HUES64 (cell line): ENCODE measurements at regions not wholly inside any gene's neighbourhood (a gene's known extent, or its start where the extent isn't known, plus 50 kb on each side); places are given as distances from the start of the nearest gene placed in this dataset.
"Not testable (repeated sequence)": the region's sequence is repeated elsewhere in the genome, so short reads cannot be mapped to it uniquely, and the experiment has no call there.

ENCODE experiments used
- H3K27ac ChIP-seq: 2 replicates; pipeline ENCODE4 v1.7.0; 2013; ENCODE audit warnings: low read depth, low read length, inconsistent platforms
- H3K27me3 ChIP-seq: 2 replicates; pipeline ENCODE4 v1.6.1; 2013; ENCODE audit warnings: mild to moderate bottlenecking, low read length; ENCODE audit not compliant: insufficient read depth
- H3K36me3 ChIP-seq: 2 replicates; pipeline ENCODE4 v1.6.1; 2013; ENCODE audit warnings: mild to moderate bottlenecking, low read length; ENCODE audit not compliant: insufficient read depth
- H3K4me1 ChIP-seq: 2 replicates; pipeline ENCODE4 v1.6.1; 2013; ENCODE audit warnings: mild to moderate bottlenecking, low read length, moderate library complexity; ENCODE audit not compliant: insufficient read depth
- H3K4me3 ChIP-seq: 2 replicates; pipeline ENCODE4 v1.5.1; 2013; ENCODE audit warnings: mild to moderate bottlenecking, low read length, moderate library complexity
- H3K9ac ChIP-seq: 2 replicates; pipeline ENCODE4 v1.6.1; 2013; ENCODE audit warnings: mild to moderate bottlenecking, low read depth, low read length
- H3K9me3 ChIP-seq: 2 replicates; pipeline ENCODE4 v1.6.1; 2013; ENCODE audit warnings: low read depth, low read length; ENCODE audit not compliant: insufficient read depth
- WGBS: fragments of 150-250, 120-280 bp; methylation state at CpG from one replicate; pipeline ENCODE4 v1.1.7; 2013; ENCODE audit warnings: missing lambda C conversion rate; 5-methylcytosine and 5-hydroxymethylcytosine counted together

DNA sequence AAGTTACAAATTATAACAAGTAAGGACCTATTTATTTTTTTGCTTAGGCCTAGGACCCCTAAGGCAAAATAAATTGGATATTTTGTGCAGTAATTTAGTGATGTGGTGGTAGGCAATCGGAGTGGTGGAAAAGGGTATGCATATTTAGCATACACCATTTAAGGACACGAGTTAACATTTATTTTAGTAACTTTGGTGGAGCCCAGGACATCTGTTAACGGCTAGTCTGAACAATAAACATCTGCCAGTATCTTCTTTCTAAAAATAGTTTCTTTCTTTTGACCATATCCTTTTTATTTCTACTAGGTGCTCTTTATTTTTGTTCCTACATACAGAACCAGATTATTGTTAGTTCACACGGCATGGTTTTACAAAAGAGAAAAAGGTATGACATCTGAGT, 326.3 kb downstream of the CHL1 start:
- H3K9me3 ChIP-seq, result peaks cover 47% of the 10 kb centered on the region
- H3K4me3 ChIP-seq, result no peak overlapping the region
- WGBS, result 56% methylated on average over 4 of the region's 4 CpGs
- H3K4me1 ChIP-seq, result no peaks in the 10 kb centered on the region
- H3K27ac ChIP-seq, result no peak overlapping the region
- no peak overlapping the region for H3K9ac ChIP-seq
- no peaks in the 10 kb centered on the region for H3K36me3 ChIP-seq
- H3K27me3 ChIP-seq, result no peaks in the 10 kb centered on the region

DNA sequence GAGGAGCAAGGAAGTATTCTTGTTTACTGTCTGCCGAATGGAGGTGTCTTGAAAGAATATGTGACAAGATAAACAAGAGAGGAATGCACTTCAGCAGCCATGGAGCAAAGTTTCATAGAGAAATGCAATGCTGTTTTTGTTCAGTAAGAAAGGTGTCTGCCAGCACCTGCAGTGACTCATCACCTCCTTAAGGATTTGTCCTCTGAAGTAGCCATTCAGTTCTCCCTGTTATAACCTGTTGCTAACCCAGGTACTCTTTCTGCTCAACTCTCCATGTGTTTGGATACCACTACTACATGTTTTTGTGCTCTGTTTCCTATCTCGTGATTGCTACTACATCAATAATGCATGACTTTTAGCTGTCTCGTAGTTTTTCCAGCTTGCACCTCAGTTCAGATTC, 328.9 kb downstream of the CHL1 start:
- Histone ChIP-seq H3K27me3 (no peaks in the 10 kb centered on the region), H3K4me3 (no peak overlapping the region), H3K4me1 (no peaks in the 10 kb centered on the region), H3K9me3 (peaks cover 45% of the 10 kb centered on the region), H3K27ac (no peak overlapping the region), H3K9ac (no peak overlapping the region), H3K36me3 (no peaks in the 10 kb centered on the region)
- 81% methylated on average over 3 of the region's 3 CpGs for WGBS

GRCh38 chr3:535566-536416, 339.2 kb downstream of the CHL1 start:
- Histone ChIP-seq H3K9me3 (peaks cover 84% of the 10 kb centered on the region), H3K36me3 (no peaks in the 10 kb centered on the region), H3K27me3 (no peaks in the 10 kb centered on the region), H3K4me3 (no peak overlapping the region), H3K9ac (no peak overlapping the region), H3K4me1 (no peaks in the 10 kb centered on the region), H3K27ac (no peak overlapping the region)
- 91% methylated on average over 51 of the region's 51 CpGs for WGBS

DNA sequence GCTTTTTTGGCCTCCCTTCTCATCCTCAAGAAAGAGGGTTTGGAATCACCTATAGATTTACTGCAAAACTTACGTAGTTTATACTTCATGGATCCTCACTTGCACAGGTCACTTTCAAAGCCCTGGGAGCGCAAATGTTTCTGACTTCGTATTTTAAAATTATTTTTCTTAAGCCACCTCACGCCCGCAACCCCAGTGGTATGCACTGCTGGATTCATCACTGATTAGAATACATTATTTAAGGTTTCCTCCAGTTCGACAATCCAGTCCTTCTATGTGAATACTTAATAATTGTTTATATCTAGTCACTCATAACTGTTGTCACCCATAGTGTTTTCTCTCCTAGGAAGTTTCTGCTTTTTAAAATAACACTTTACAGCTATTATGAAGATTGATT, 339.9 kb downstream of the CHL1 start:
- Histone ChIP-seq H3K27me3 (no peaks in the 10 kb centered on the region), H3K9me3 (peaks cover 84% of the 10 kb centered on the region), H3K9ac (no peak overlapping the region), H3K4me3 (no peak overlapping the region), H3K36me3 (no peaks in the 10 kb centered on the region), H3K27ac (no peak overlapping the region), H3K4me1 (no peaks in the 10 kb centered on the region)
- WGBS, result 95% methylated on average over 5 of the region's 6 CpGs

DNA sequence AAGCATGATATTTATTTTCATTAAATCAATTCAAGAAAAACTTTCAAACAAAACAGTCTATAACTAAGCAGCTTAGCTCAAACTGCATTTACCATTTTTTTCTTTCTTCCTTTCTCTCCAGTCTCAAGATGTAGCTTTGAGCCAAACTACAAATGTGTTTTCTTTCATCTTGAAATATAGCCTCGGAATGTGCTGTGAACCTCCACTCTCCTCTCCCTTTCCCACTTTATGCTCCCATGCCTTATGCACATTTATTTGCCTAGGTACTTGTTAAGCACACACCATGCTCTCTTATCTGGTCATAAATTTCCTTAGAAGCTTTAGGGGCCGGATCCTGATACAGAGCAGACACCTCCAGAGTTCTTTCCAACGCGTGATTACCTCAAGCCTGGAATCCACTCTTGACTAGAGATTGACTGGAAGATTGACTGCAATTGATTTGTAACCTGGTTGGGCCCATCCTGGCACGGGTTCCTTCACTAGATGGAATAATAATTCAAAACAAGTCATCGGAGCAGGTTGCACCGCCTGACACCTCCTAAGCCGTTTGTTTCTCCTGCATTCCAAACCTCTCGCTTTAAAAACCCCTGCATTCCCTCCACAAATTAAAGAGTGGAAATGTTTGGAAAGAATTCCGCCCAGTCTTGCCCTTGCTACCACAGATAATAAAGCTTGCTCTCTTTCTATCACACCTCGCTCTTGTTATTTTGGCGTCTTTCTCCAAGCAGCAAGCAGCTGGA, 344.7 kb downstream of the CHL1 start:
- no peak overlapping the region for H3K4me3 ChIP-seq
- H3K27me3 ChIP-seq, result no peaks in the 10 kb centered on the region
- no peaks in the 10 kb centered on the region for H3K4me1 ChIP-seq
- 84% methylated on average over 12 of the region's 12 CpGs for WGBS
- H3K9ac ChIP-seq, result no peak overlapping the region
- peaks cover 58% of the 10 kb centered on the region for H3K9me3 ChIP-seq
- no peaks in the 10 kb centered on the region for H3K36me3 ChIP-seq
- no peak overlapping the region for H3K27ac ChIP-seq

DNA sequence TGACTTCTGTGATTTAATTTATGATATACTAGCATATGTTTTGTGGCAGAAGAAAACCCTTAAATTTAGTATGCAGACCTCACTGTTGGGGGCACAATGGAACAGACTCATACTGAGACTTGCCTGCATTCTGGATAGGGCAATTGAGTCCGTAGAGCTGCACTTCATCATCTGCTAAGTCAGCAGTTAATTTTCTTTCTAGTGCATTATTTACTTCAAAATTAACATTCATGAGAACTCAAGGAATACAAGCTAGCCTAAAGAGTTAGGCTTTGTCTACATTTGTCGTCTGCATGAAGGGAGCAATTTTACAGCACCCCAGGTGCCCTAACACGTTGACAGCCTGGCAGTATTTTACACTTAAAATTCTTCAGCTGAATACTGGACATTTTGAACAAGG, 345.5 kb downstream of the CHL1 start:
- Histone ChIP-seq H3K9me3 (peaks cover 55% of the 10 kb centered on the region), H3K4me1 (no peaks in the 10 kb centered on the region), H3K36me3 (no peaks in the 10 kb centered on the region), H3K4me3 (no peak overlapping the region), H3K9ac (no peak overlapping the region), H3K27ac (no peak overlapping the region), H3K27me3 (no peaks in the 10 kb centered on the region)
- 57% methylated on average over 3 of the region's 3 CpGs for WGBS

DNA sequence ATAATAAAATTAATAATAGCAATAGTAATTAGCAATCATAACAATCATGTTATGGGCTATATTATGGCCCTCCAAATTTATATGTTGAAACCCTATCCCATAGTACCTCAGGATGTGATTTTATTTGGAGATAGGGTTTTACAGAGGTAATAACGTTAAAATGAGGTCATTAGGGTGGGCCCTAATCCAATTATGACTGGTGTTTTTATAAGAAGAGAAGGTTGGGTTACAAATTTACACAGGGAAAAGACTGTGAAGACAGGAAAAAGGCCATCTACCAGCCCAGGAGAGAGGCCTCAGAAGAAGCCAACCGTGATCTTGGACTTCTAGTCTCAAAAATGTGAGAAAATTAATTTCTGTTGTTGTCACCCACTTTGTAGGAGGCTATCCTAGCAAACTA, 353.1 kb downstream of the CHL1 start:
- Histone ChIP-seq H3K4me3 (no peak overlapping the region), H3K9me3 (peaks cover 40% of the 10 kb centered on the region; the same call in 1 of the 2 replicates), H3K4me1 (no peaks in the 10 kb centered on the region), H3K9ac (no peak overlapping the region), H3K36me3 (no peaks in the 10 kb centered on the region), H3K27ac (no peak overlapping the region), H3K27me3 (no peaks in the 10 kb centered on the region)
- WGBS, result 34% methylated on average over 2 of the region's 2 CpGs

DNA sequence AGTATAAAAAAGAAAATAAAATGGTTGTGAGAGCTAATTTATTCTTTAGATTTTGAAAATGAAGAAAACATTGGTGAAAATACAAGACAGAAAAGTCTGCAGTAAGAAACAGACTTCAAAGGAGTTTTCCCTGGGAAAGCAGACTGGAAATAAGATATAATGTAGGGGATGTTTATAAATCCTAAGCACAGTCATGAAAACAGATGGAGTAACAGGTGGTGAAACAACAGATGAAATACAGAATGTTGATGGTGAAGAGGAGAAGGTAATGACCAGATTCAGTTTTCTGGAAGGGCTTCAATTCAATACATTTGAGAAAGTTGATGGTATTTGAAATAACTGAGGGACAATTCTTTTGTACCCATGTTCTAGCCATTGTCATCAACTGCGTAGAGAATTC, 353.9 kb downstream of the CHL1 start:
- peaks cover 43% of the 10 kb centered on the region; the same call in 1 of the 2 replicates for H3K9me3 ChIP-seq
- no peaks in the 10 kb centered on the region for H3K27me3 ChIP-seq
- 88% methylated on average over 1 of the region's 1 CpG for WGBS
- no peak overlapping the region for H3K9ac ChIP-seq
- H3K4me1 ChIP-seq, result no peaks in the 10 kb centered on the region
- H3K27ac ChIP-seq, result no peak overlapping the region
- H3K36me3 ChIP-seq, result no peaks in the 10 kb centered on the region
- H3K4me3 ChIP-seq, result no peak overlapping the region

DNA sequence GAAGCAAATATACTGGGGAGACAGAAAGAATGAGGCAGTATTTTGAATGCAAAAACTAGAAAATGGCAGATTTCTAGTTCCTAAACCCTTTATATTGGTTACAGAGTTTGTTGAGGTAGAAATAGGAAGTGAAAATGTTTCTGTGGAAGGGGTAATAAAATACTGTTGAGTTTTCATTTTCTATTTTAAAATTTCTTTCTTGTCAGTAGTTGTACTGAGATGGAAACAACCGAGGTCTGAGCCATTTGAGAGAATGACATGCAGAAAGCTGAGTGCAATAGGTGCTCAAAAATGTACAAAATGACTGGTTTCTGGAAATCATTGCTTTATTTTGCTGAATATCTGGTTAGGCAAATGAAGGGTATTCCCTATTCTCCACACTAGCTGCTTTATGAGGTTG, 361.4 kb downstream of the CHL1 start:
- Histone ChIP-seq H3K36me3 (no peaks in the 10 kb centered on the region), H3K27ac (no peak overlapping the region), H3K27me3 (no peaks in the 10 kb centered on the region), H3K4me1 (no peaks in the 10 kb centered on the region), H3K9me3 (peaks cover 43% of the 10 kb centered on the region), H3K4me3 (no peak overlapping the region), H3K9ac (no peak overlapping the region)
- WGBS, result 53% methylated on average over 1 of the region's 1 CpG

DNA sequence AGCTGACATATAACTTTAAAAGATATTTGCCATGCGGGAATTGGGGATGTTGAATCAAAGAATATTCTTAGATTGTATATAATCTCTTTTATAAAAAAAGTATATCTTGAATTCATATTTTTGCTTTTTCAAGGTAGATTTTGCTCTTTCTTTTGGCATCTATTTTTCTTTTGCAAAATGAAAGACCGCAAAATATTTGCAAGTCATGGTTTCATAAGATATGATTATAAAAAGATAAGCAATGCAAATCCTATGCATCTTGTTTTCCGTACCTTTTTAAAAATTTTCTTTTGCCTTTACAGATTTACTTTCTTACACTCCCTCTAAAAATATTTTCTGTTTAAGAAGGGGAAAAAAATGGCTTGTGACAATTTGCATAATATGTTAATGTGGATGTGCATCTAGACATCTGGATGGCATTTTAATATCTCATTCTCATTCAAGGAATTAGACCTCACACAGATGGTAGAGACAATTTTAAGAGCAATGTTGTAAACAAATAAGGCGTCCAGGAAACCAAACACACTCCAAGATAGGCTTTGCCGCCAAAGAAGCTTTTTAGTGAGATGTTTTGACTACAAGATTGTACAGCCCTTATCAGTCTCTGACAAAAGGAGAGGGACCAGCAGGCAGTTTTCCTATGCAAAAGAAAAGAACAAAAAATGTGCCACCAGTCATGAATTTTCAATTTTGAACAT, 371.1 kb downstream of the CHL1 start:
- H3K36me3 ChIP-seq, result no peaks in the 10 kb centered on the region
- peaks cover 40% of the 10 kb centered on the region for H3K9me3 ChIP-seq
- no peaks in the 10 kb centered on the region for H3K27me3 ChIP-seq
- H3K4me3 ChIP-seq, result no peak overlapping the region
- H3K9ac ChIP-seq, result no peak overlapping the region
- H3K27ac ChIP-seq, result no peak overlapping the region
- WGBS, result 94% methylated on average over 2 of the region's 5 CpGs
- H3K4me1 ChIP-seq, result no peaks in the 10 kb centered on the region

- H3K27ac ChIP-seq, H3K9ac ChIP-seq, H3K4me3 ChIP-seq, H3K27me3 ChIP-seq, H3K36me3 ChIP-seq, H3K4me1 ChIP-seq, H3K9me3 ChIP-seq: not testable (repeated sequence)
- 78% methylated on average over 1 of the region's 2 CpGs for WGBS
These were observed 383.0 kb downstream of the CHL1 start for GRCh38 chr3:579529-579928.
